Transverse colon (tissue), 4 donors: ENCODE measurements at regions not wholly inside any gene's neighbourhood (a gene's known extent, or its start where the extent isn't known, plus 50 kb on each side); places are given as distances from the start of the nearest gene placed in this dataset.

Source experiments
- DNase-seq: peaks from one replicate; pipeline ENCODE4 v3.0.0-alpha.2; 2019
- H3K27ac ChIP-seq, 4 donors: fragments of 200-600 bp; sonication (generic); 2 replicates each; pipeline ENCODE4 v1.5.1; 2016 to 2018; ENCODE audit warnings: inconsistent platforms in 4 of 4
- H3K27me3 ChIP-seq: fragments of 200-600 bp; sonication (generic); 2 replicates; pipeline ENCODE4 v1.5.1; 2017; ENCODE audit warnings: inconsistent platforms
- H3K36me3 ChIP-seq, 4 donors: fragments of 200-600 bp; sonication (generic); 2 replicates each; pipeline ENCODE4 v1.5.1; 2017 to 2019; ENCODE audit warnings: inconsistent platforms in 4 of 4
- H3K4me1 ChIP-seq, 4 donors: fragments of 200-600 bp; sonication (generic); 2 replicates each; pipeline ENCODE4 v1.5.1; 2017 to 2020; ENCODE audit warnings: inconsistent platforms in 4 of 4
- H3K4me3 ChIP-seq, 4 donors: fragments of 200-600 bp; sonication (generic); 1 replicate in 1 of 4; 2 replicates in 3 of 4; pipeline versions ENCODE4 v1.5.1 to v1.6.1; 2017 to 2019; ENCODE audit warnings: inconsistent platforms in 4 of 4
- H3K9me3 ChIP-seq, 2 donors: fragments of 200-600 bp; sonication (generic); 2 replicates each; pipeline ENCODE4 v1.5.1; 2017 to 2019; ENCODE audit warnings: inconsistent platforms in 2 of 2
- CTCF ChIP-seq, 5 experiments: fragments of 200-600 bp in 3 of 5; fragments of 450-650 bp in 2 of 5; sonication (generic) in 3 of 5; IDR thresholded peaks; 1 replicate in 2 of 5; 2 replicates in 3 of 5; pipeline ENCODE4 v1.5.1; 2016 to 2017; ENCODE audit warnings: antibody characterized with exemption in 5 of 5, inconsistent platforms in 3 of 5, mild to moderate bottlenecking in 2 of 5, moderate library complexity in 1 of 5
- EP300 ChIP-seq: sonication (generic); formaldehyde crosslinking; IDR thresholded peaks from one replicate; pipeline ENCODE4 v1.6.1; 2017; ENCODE audit warnings: antibody characterized with exemption, low read depth
- POLR2A ChIP-seq: fragments of 450-650 bp; IDR thresholded peaks from one replicate; pipeline ENCODE4 v1.6.1; 2016; ENCODE audit warnings: antibody characterized with exemption, mild to moderate bottlenecking, moderate library complexity
- POLR2AphosphoS5 ChIP-seq, 3 donors: sonication (generic); formaldehyde crosslinking; IDR thresholded peaks; one replicate each; pipeline ENCODE4 v1.6.1; 2016; ENCODE audit warnings: antibody characterized with exemption in 3 of 3
- WGBS, 2 donors: methylation state at CpG; one replicate each; pipeline ENCODE4 v1.1.5; 2018; ENCODE audit warnings: low coverage in 1 of 2; 5-methylcytosine and 5-hydroxymethylcytosine counted together
- in situ Hi-C, 4 donors: fragments of 200-750 bp; cut with MboI; loops; one replicate each; pipeline versions ENCODE4 v1.15.0 to v1.15.1; 2017; ENCODE audit warnings: low sequenced_read_pairs in 3 of 4, low pct_ligation_motif_present in 1 of 4, low pct_unique_long_range_greater_than_20kb in 1 of 4
- intact Hi-C: fragments of 100-400 bp; cut with DNase I; formaldehyde crosslinking; loops from one replicate; pipeline ENCODE4 v1.15.1; 2023; ENCODE audit warnings: low total_unique reads

DNA sequence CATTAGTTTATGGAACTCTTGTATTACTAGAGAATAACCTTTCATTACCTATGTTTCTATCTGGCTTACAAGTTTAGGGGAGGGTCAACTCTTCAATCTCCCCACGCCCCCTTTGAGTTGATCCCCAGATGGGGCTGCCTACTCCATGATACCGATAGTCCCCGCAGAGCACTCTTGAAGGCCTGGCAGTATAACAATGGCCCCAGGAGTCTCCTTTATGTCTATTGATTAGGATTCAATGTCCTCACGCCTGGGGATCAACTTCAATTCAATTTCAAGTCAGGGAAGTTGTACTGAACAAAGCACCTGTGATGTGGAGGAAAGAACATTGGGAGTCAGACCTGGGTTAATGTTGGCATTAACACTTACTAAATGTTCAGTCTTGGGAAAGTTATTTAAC is 520.2 kb downstream of the METTL15 start:
- no peaks in the 10 kb centered on the region for H3K4me1 ChIP-seq
- H3K36me3 ChIP-seq, result no peaks in the 10 kb centered on the region
- H3K27me3 ChIP-seq, result no peaks in the 10 kb centered on the region
- in situ Hi-C loops (no loop called here), intact Hi-C loops (no loop called here)
- H3K27ac ChIP-seq, result no peak overlapping the region
- TF ChIP-seq EP300 (no peak), POLR2AphosphoS5 (IDR thresholded peaks at IDR 0.05) (no peak), CTCF (IDR thresholded peaks at IDR 0.05) (no peak), POLR2A (no peak)
- WGBS, 2 donors, result 84% methylated on average over 4 of the region's 4 CpGs; no CpG with 5 or more reads in 1 of the 2 donors
- no peaks in the 10 kb centered on the region for H3K9me3 ChIP-seq
- DNase-seq, result no peak
- no peak overlapping the region for H3K4me3 ChIP-seq

GRCh38 chr11:28627690-28628255 is 519.6 kb downstream of the METTL15 start:
- Histone ChIP-seq H3K27ac (no peak overlapping the region), H3K36me3 (no peaks in the 10 kb centered on the region), H3K4me1 (no peaks in the 10 kb centered on the region), H3K27me3 (no peaks in the 10 kb centered on the region), H3K4me3 (no peak overlapping the region), H3K9me3 (no peaks in the 10 kb centered on the region)
- TF ChIP-seq POLR2A (no peak), EP300 (no peak), CTCF (IDR thresholded peaks at IDR 0.05) (no peak), POLR2AphosphoS5 (IDR thresholded peaks at IDR 0.05) (no peak)
- intact Hi-C loops, result no loop called here
- no peak for DNase-seq
- in situ Hi-C loops, result no loop called here
- WGBS, 2 donors, result 70 to 71% methylated on average over 1 of the region's 1 CpG

DNA sequence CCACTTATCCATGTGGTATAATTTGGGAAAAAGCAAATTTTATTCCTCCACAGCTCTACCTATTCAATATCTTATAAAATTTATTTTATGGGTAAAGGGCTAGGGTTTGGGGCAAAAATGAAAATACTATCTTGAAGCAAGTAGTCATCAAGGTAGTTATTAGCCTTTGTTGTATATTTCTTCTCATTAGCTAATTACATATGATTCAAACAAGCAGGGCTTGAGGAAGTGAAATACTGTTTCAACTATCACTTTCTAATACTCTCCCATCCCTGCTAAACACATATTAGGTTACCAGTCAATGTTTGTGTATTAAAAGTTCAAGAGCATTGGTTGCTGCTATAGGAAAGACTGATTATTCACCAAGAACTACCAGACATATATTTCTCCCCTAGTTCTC is 517.3 kb downstream of the METTL15 start:
- no peaks in the 10 kb centered on the region for H3K4me1 ChIP-seq
- no peak overlapping the region for H3K27ac ChIP-seq
- H3K36me3 ChIP-seq, result no peaks in the 10 kb centered on the region
- no peak overlapping the region for H3K4me3 ChIP-seq
- H3K27me3 ChIP-seq, result no peaks in the 10 kb centered on the region
- intact Hi-C loops (no loop called here), in situ Hi-C loops (no loop called here)
- TF ChIP-seq POLR2A (no peak), CTCF (IDR thresholded peaks at IDR 0.05) (no peak), POLR2AphosphoS5 (IDR thresholded peaks at IDR 0.05) (no peak), EP300 (no peak)
- no peaks in the 10 kb centered on the region for H3K9me3 ChIP-seq
- no peak for DNase-seq

- H3K27ac ChIP-seq, result no peak overlapping the region
- H3K4me3 ChIP-seq, result no peak overlapping the region
- 44 to 60% methylated on average over 7 to 8 of the region's 8 CpGs for WGBS, 2 donors
Measured at GRCh38 chr11:28621753-28622152, 513.6 kb downstream of the METTL15 start.

More at GRCh38 chr11:28621753-28622152, 513.6 kb downstream of the METTL15 start:
- no peaks in the 10 kb centered on the region for H3K36me3 ChIP-seq
- in situ Hi-C loops (no loop called here), intact Hi-C loops (no loop called here)
- no peaks in the 10 kb centered on the region for H3K27me3 ChIP-seq
- no peak for TF ChIP-seq EP300
- no peak for TF ChIP-seq CTCF (IDR thresholded peaks at IDR 0.05)
- no peak for DNase-seq
- no peaks in the 10 kb centered on the region for H3K4me1 ChIP-seq
- H3K9me3 ChIP-seq, result no peaks in the 10 kb centered on the region
